IMR-90 (cell line): ENCODE measurements at regions not wholly inside any gene's neighbourhood (a gene's known extent, or its start where the extent isn't known, plus 50 kb on each side); places are given as distances from the start of the nearest gene placed in this dataset.

Experiments
- ATAC-seq: fragments of 200-7000 bp; cut with Tn5 transposase; 2 replicates; pipeline ENCODE4 v1.9.1; 2020; ENCODE audit warnings: low read depth, mild to moderate bottlenecking, moderate library complexity
- BruUV-seq: library from RNA; stranded (reverse); fragments of 400-500 nt; replicated peaks from 2 replicates; lab custom pipeline; 2021; lab: Mats Ljungman, UMichigan
- CTCF ChIA-PET: fragments of 300-600 bp; formaldehyde crosslinking; extraction: SDS; loops from one replicate; lab custom pipeline; 2021; ENCODE audit warnings: antibody characterized with exemption; lab: Yijun Ruan, JAX
- POLR2A ChIA-PET: fragments of 300-600 bp; sonication (Branson Sonifier 250); formaldehyde crosslinking; loops from one replicate; lab custom pipeline; 2022; ENCODE audit warnings: antibody characterized with exemption; ENCODE audit not compliant: unreplicated experiment; lab: Charles Lee
- DNase-seq: peaks from one replicate; pipeline ENCODE4 v3.0.0; 2013
- H2AFZ ChIP-seq: replicated peaks from 2 replicates; pipeline ENCODE3; 2013; ENCODE audit warnings: low read length, mild to moderate bottlenecking; ENCODE audit not compliant: poor library complexity
- H2AK5ac ChIP-seq: 2 replicates; pipeline ENCODE4 v1.6.1; 2013; ENCODE audit warnings: low read depth, low read length, inconsistent platforms
- H2AK9ac ChIP-seq: replicated peaks from 2 replicates; pipeline ENCODE3; 2013; ENCODE audit warnings: mild to moderate bottlenecking, low read depth, low read length, moderate library complexity; ENCODE audit not compliant: poor library complexity
- H2BK120ac ChIP-seq: 2 replicates; pipeline ENCODE4 v1.6.1; 2013; ENCODE audit warnings: low read depth, low read length, inconsistent platforms
- H2BK15ac ChIP-seq: 3 replicates; pipeline ENCODE4 v1.6.1; 2013; ENCODE audit warnings: low read depth, low read length, inconsistent platforms
- H2BK20ac ChIP-seq: 2 replicates; pipeline ENCODE4 v1.6.1; 2013; ENCODE audit warnings: low read depth, mild to moderate bottlenecking, inconsistent platforms, low read length, moderate library complexity
- H2BK5ac ChIP-seq: 2 replicates; pipeline ENCODE4 v1.6.1; 2013; ENCODE audit warnings: mild to moderate bottlenecking, low read depth, low read length, inconsistent platforms; ENCODE audit not compliant: poor library complexity, severe bottlenecking
- H3K14ac ChIP-seq: replicated peaks from 2 replicates; pipeline ENCODE4 v1.6.1; 2013; ENCODE audit warnings: low read depth, low read length, inconsistent platforms
- H3K18ac ChIP-seq: 2 replicates; pipeline ENCODE4 v1.6.1; 2013; ENCODE audit warnings: low read depth, low read length, control low read depth
- H3K23ac ChIP-seq: 2 replicates; pipeline ENCODE4 v1.6.1; 2013; ENCODE audit warnings: low read depth, low read length, inconsistent platforms
- H3K27ac ChIP-seq: 2 replicates; pipeline ENCODE4 v1.5.1; 2013; ENCODE audit warnings: mild to moderate bottlenecking, control low read depth, low read length; ENCODE audit not compliant: insufficient read depth
- H3K27me3 ChIP-seq: 2 replicates; pipeline ENCODE4 v1.6.1; 2013; ENCODE audit warnings: low read length; ENCODE audit not compliant: control insufficient read depth, insufficient read depth
- H3K36me3 ChIP-seq: 2 replicates; pipeline ENCODE4 v1.6.1; 2013; ENCODE audit warnings: low read length, mixed read lengths; ENCODE audit not compliant: control insufficient read depth, insufficient read depth
- H3K4ac ChIP-seq: 2 replicates; pipeline ENCODE4 v1.6.1; 2013; ENCODE audit warnings: low read depth, low read length, inconsistent platforms
- H3K4me1 ChIP-seq: 2 replicates; pipeline ENCODE4 v1.6.1; 2013; ENCODE audit warnings: low read length, mixed read lengths; ENCODE audit not compliant: control insufficient read depth, insufficient read depth
- H3K4me2 ChIP-seq: 2 replicates; pipeline ENCODE4 v1.6.1; 2013; ENCODE audit warnings: low read depth, mild to moderate bottlenecking, control low read depth, low read length, moderate library complexity
- H3K4me3 ChIP-seq: 2 replicates; pipeline ENCODE4 v1.5.1; 2013; ENCODE audit warnings: low read depth, mild to moderate bottlenecking, control low read depth, low read length, moderate library complexity; ENCODE audit not compliant: insufficient read depth
- H3K56ac ChIP-seq: 2 replicates; pipeline ENCODE4 v1.6.1; 2013; ENCODE audit warnings: low read length, inconsistent platforms; ENCODE audit not compliant: insufficient read depth; ENCODE audit errors: extremely low read depth
- H3K79me1 ChIP-seq, 2 experiments: 2 replicates each; pipeline ENCODE4 v1.6.1; 2013; ENCODE audit warnings: low read length in 2 of 2, inconsistent platforms in 1 of 2, low read depth in 1 of 2
- H3K9ac ChIP-seq: 2 replicates; pipeline ENCODE4 v1.6.1; 2013; ENCODE audit warnings: low read depth, low read length, control low read depth
- H3K9me1 ChIP-seq: 2 replicates; pipeline ENCODE4 v1.6.1; 2013; ENCODE audit warnings: low read length, inconsistent platforms; ENCODE audit not compliant: insufficient read depth
- H3K9me3 ChIP-seq: 2 replicates; pipeline ENCODE4 v1.6.1; 2013; ENCODE audit warnings: low read length; ENCODE audit not compliant: control insufficient read depth, insufficient read depth
- H4K20me1 ChIP-seq: 2 replicates; pipeline ENCODE4 v1.6.1; 2013; ENCODE audit warnings: low read length, inconsistent platforms; ENCODE audit not compliant: insufficient read depth
- H4K5ac ChIP-seq: 2 replicates; pipeline ENCODE4 v1.6.1; 2013; ENCODE audit warnings: mild to moderate bottlenecking, low read depth, low read length, control low read depth
- H4K8ac ChIP-seq, 2 experiments: 2 replicates each; pipeline ENCODE4 v1.6.1; 2013; ENCODE audit warnings: low read depth in 2 of 2, low read length in 2 of 2, control low read depth in 1 of 2, inconsistent platforms in 1 of 2
- H4K91ac ChIP-seq: 2 replicates; pipeline ENCODE4 v1.6.1; 2013; ENCODE audit warnings: low read depth, low read length, inconsistent platforms; ENCODE audit not compliant: insufficient read depth
- FOS ChIP-seq: fragments of 150-350 bp; IDR thresholded peaks from 2 replicates; pipeline ENCODE4 v1.6.1; 2016; ENCODE audit warnings: low read depth, low read length
- MAFK ChIP-seq: IDR thresholded peaks from 2 replicates; pipeline ENCODE4 v1.6.1; 2012; ENCODE audit warnings: low read depth, low read length, improper control_type of control experiment
- SMC3 ChIP-seq: fragments of 150-350 bp; IDR thresholded peaks from 2 replicates; pipeline ENCODE4 v1.6.1; 2016; ENCODE audit warnings: low read depth, mild to moderate bottlenecking, antibody characterized with exemption, low read length, moderate library complexity
- WGBS, 2 experiments: methylation state at CpG; one replicate each; pipeline versions ENCODE4 v1.1.5 to v1.1.7; 2013; ENCODE audit warnings: missing lambda C conversion rate in 2 of 2; ENCODE audit not compliant: insufficient read length in 1 of 2; ENCODE audit errors: extremely low coverage in 2 of 2; 5-methylcytosine and 5-hydroxymethylcytosine counted together
- dilution Hi-C: fragments of 300-500 bp; cut with HindIII; formaldehyde crosslinking; loops from one replicate; pipeline ENCODE4 v1.14.3; 2018; ENCODE audit warnings: low sequenced_read_pairs; ENCODE audit not compliant: unreplicated experiment
- in situ Hi-C: fragments of 300-500 bp; cut with MboI; formaldehyde crosslinking; loops from 3 replicates; pipeline ENCODE4 v1.14.3; 2019; ENCODE audit warnings: low sequenced_read_pairs, inconsistent platforms, mixed read lengths
- intact Hi-C: fragments of 100-400 bp; cut with micrococcal nuclease; formaldehyde crosslinking; loops from 2 replicates; pipeline ENCODE4 v1.10.0; 2022

DNA sequence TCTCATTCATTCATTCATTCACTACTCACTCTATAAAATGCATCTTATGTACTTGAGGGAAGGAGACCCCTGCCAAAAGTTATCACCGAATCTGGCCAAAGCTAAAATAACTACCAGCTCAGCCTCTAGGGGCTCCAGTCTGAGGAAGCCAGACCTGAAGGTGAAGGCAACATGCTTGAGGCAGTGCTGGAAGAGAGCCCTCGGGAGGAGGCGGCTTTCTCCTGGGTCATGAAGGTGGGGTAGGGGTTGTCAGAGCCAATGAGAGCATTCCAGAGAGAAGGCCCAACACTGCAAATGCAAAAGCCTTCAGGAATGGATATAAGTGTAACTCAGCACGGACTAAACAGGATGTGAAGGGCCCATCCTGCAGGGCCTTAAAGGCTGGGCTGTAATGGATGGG is 62.4 kb downstream of the GSC start:
- CTCF ChIA-PET, result no interaction called here
- no TSS peak for BruUV-seq

More for the DNA sequence above, 62.4 kb downstream of the GSC start:
- no peak overlapping the region for H3K23ac ChIP-seq
- H4K91ac ChIP-seq, result no peak overlapping the region
- dilution Hi-C loops (no loop called here), in situ Hi-C loops (no loop called here), intact Hi-C loops (no loop called here)
- H2BK15ac ChIP-seq, result no peak overlapping the region
- POLR2A ChIA-PET, result no interaction called here
- H3K27me3 ChIP-seq, result peaks cover 2% of the 10 kb centered on the region; the same call in 1 of the 2 replicates
- H2AK9ac ChIP-seq, result no peak overlapping the region
- H3K9ac ChIP-seq, result no peak overlapping the region
- no peak overlapping the region for H2AK5ac ChIP-seq
- no peak overlapping the region for H2AFZ ChIP-seq
- no peak overlapping the region for H3K4me2 ChIP-seq
- no peaks in the 10 kb centered on the region for H3K4me1 ChIP-seq
- H3K36me3 ChIP-seq, result no peaks in the 10 kb centered on the region
- H2BK5ac ChIP-seq, result no peak overlapping the region
- H3K9me1 ChIP-seq, result no peaks in the 10 kb centered on the region
- H2BK120ac ChIP-seq, result no peak overlapping the region
- WGBS, 2 experiments, result 4% methylated on average over 3 of the region's 4 CpGs; no CpG with 5 or more reads in 1 of the 2 experiments
- H3K18ac ChIP-seq, result no peak overlapping the region
- DNase-seq (no peak), ATAC-seq (no peak)
- H2BK20ac ChIP-seq, result no peak overlapping the region
- H4K20me1 ChIP-seq, result no peaks in the 10 kb centered on the region
- no peak overlapping the region for H3K4me3 ChIP-seq
- no peak overlapping the region for H4K5ac ChIP-seq
- no peak overlapping the region for H3K56ac ChIP-seq
- TF ChIP-seq FOS, result no peak
- no peak for TF ChIP-seq SMC3
- no peak for TF ChIP-seq MAFK
- H3K14ac ChIP-seq, result no peak overlapping the region
- no peak overlapping the region for H3K4ac ChIP-seq
- H4K8ac ChIP-seq, result no peak overlapping the region
- H3K9me3 ChIP-seq, result no peaks in the 10 kb centered on the region
- no peaks in the 10 kb centered on the region for H3K79me1 ChIP-seq
- H3K27ac ChIP-seq, result no peak overlapping the region
